OCI-LY1 (cell line): ENCODE measurements at regions not wholly inside any gene's neighbourhood (a gene's known extent, or its start where the extent isn't known, plus 50 kb on each side); places are given as distances from the start of the nearest gene placed in this dataset.

Experiments
- H2AFZ ChIP-seq: fragments of 200-600 bp; sonication (generic), shearing (Covaris generic); 2 replicates; pipeline ENCODE4 v1.6.0; 2014; ENCODE audit warnings: antibody characterized with exemption, mild to moderate bottlenecking, low read length
- H3F3A ChIP-seq: fragments of 200-600 bp; sonication (generic), shearing (Covaris generic); 2 replicates; pipeline ENCODE4 v1.6.0; 2014; ENCODE audit warnings: mild to moderate bottlenecking, antibody characterized with exemption, low read length, moderate library complexity; ENCODE audit not compliant: insufficient read depth
- H3K27ac ChIP-seq: fragments of 200-600 bp; sonication (generic); 2 replicates; pipeline ENCODE4 v1.5.1; 2014; ENCODE audit warnings: low read length, mixed run types, mild to moderate bottlenecking, low read depth; ENCODE audit not compliant: poor library complexity, severe bottlenecking
- H3K27me3 ChIP-seq: fragments of 200-600 bp; sonication (generic); 2 replicates; pipeline ENCODE4 v1.6.0; 2014; ENCODE audit warnings: antibody characterized with exemption, mild to moderate bottlenecking, low read length, moderate library complexity; ENCODE audit not compliant: insufficient read depth
- H3K36me3 ChIP-seq: fragments of 200-600 bp; sonication (generic); 2 replicates; pipeline ENCODE4 v1.6.1; 2014; ENCODE audit warnings: mild to moderate bottlenecking, antibody characterized with exemption, low read length, moderate library complexity, mixed read lengths; ENCODE audit not compliant: insufficient read depth
- H3K4me1 ChIP-seq: fragments of 200-600 bp; sonication (generic); 2 replicates; pipeline ENCODE4 v1.5.1; 2014; ENCODE audit warnings: mild to moderate bottlenecking, low read length, moderate library complexity; ENCODE audit not compliant: insufficient read depth, severe bottlenecking
- H3K4me2 ChIP-seq: fragments of 200-600 bp; sonication (generic), shearing (Covaris generic); 2 replicates; pipeline ENCODE4 v1.6.1; 2014; ENCODE audit warnings: low read length
- H3K4me3 ChIP-seq: fragments of 200-600 bp; sonication (generic); 2 replicates; pipeline ENCODE4 v1.5.1; 2014; ENCODE audit warnings: low read length, low read depth, mild to moderate bottlenecking, mixed read lengths; ENCODE audit not compliant: poor library complexity, severe bottlenecking
- H3K79me2 ChIP-seq: fragments of 200-600 bp; shearing (Covaris generic); 2 replicates; pipeline ENCODE4 v1.6.1; 2016; ENCODE audit warnings: mixed run types, low read length, mixed read lengths; ENCODE audit not compliant: insufficient read depth
- H3K9ac ChIP-seq: fragments of 200-600 bp; sonication (generic), shearing (Covaris generic); 2 replicates; pipeline ENCODE4 v1.6.1; 2014; ENCODE audit warnings: mild to moderate bottlenecking, low read length, mixed read lengths
- H3K9me2 ChIP-seq: fragments of 200-600 bp; sonication (generic), shearing (Covaris generic); 2 replicates; pipeline ENCODE4 v1.6.1; 2014; ENCODE audit warnings: low read depth, mild to moderate bottlenecking, low read length, mixed read lengths
- H3K9me3 ChIP-seq: fragments of 200-600 bp; shearing (Covaris generic); 2 replicates; pipeline ENCODE4 v1.6.1; 2014; ENCODE audit warnings: low read length, mixed read lengths
- H4K20me1 ChIP-seq: fragments of 200-600 bp; sonication (generic), shearing (Covaris generic); 2 replicates; pipeline ENCODE4 v1.6.0; 2016; ENCODE audit warnings: mild to moderate bottlenecking, low read length; ENCODE audit not compliant: insufficient read depth
- EZH2 ChIP-seq: fragments of 200-600 bp; sonication (generic), shearing (Covaris generic); IDR thresholded peaks from 2 replicates; pipeline ENCODE4 v1.8.0; 2017; ENCODE audit warnings: borderline replicate concordance, mixed run types, mild to moderate bottlenecking, antibody characterized with exemption, low read length, moderate library complexity, mixed read lengths
- TF ChIP-seq, protein P1 (sequence below): fragments of 200-600 bp; sonication (generic), shearing (Covaris generic); IDR thresholded peaks from 2 replicates; pipeline ENCODE4 v1.5.1; 2017; ENCODE audit warnings: mild to moderate bottlenecking, antibody characterized with exemption, low read length, moderate library complexity, mixed read lengths

DNA sequence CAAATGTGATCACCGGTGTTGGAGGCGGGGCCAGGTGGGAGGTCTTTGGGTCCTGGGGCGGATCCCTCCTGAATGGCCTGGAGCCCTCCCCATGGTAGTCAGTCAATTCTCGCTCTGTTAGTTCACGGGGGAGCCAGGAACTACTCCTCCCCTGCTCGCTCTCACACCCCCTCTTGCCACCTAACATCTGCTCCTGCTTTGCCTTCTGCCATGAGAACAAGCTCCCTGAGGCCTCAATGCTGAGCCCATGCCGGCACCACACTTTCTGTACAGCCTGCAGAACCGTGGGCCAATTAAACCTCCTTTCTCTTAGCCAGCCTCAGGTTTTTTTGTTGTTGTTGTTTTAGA lies 135.7 kb downstream of the SHANK2 start:
- Histone ChIP-seq H3K36me3 (no peaks in the 10 kb centered on the region), H4K20me1 (no peaks in the 10 kb centered on the region), H3K9me2 (no peaks in the 10 kb centered on the region), H3K4me1 (no peaks in the 10 kb centered on the region), H3K9ac (no peak overlapping the region), H3K27ac (no peak overlapping the region), H2AFZ (no peak overlapping the region), H3K27me3 (no peaks in the 10 kb centered on the region; the same call in 1 of the 2 replicates), H3F3A (no peaks in the 10 kb centered on the region), H3K4me2 (no peak overlapping the region), H3K9me3 (no peaks in the 10 kb centered on the region), H3K79me2 (no peaks in the 10 kb centered on the region), H3K4me3 (no peak overlapping the region)
- TF ChIP-seq, protein P1, sequence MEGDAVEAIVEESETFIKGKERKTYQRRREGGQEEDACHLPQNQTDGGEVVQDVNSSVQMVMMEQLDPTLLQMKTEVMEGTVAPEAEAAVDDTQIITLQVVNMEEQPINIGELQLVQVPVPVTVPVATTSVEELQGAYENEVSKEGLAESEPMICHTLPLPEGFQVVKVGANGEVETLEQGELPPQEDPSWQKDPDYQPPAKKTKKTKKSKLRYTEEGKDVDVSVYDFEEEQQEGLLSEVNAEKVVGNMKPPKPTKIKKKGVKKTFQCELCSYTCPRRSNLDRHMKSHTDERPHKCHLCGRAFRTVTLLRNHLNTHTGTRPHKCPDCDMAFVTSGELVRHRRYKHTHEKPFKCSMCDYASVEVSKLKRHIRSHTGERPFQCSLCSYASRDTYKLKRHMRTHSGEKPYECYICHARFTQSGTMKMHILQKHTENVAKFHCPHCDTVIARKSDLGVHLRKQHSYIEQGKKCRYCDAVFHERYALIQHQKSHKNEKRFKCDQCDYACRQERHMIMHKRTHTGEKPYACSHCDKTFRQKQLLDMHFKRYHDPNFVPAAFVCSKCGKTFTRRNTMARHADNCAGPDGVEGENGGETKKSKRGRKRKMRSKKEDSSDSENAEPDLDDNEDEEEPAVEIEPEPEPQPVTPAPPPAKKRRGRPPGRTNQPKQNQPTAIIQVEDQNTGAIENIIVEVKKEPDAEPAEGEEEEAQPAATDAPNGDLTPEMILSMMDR = no peak
- no peak for TF ChIP-seq EZH2

GRCh38 chr11:71115770-71116692 lies 136.3 kb downstream of the SHANK2 start:
- Histone ChIP-seq H3K36me3 (no peaks in the 10 kb centered on the region), H3K4me2 (no peak overlapping the region)
- TF ChIP-seq EZH2 = no peak
- TF ChIP-seq, protein P1 = no peak

DNA sequence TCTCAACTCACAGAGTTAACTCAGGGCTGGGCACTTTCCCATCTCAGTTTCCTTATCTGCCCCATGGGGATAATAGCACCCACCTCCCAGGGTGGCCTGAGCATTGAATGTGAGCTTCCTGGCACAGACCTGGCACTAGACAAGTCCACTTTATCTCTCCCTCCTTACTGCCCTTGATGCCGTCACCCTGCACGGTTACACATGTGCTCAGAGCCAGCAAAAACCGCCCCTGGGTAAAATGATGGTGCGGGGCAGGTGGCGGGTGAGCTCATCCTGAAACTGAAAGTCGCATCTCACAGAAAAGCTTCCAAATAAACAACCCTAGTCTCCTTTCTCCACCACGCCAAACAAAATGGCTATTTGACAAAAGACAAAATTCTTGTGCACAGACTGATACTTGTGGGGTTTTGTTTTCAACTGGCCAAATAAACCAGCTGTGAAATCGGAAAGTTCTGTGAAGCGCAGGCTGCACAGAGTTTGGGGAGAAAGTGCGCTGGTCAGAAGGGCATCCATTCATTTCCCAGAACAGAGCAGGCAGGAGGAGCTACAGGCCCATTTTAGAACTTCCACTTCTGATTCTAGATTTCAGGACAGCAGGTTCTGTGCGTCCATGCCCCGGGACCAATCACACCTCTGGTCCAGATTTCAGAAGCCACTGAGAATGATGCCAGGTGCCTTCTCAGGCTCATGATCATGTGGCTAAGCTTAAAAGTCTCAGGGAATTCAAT lies 138.1 kb downstream of the SHANK2 start:
- H3K4me1 ChIP-seq = no peaks in the 10 kb centered on the region
- no peak for TF ChIP-seq EZH2
- TF ChIP-seq, protein P1 = no peak
- H4K20me1 ChIP-seq = no peaks in the 10 kb centered on the region
- H3K27me3 ChIP-seq = no peaks in the 10 kb centered on the region; the same call in 1 of the 2 replicates
- H3K4me2 ChIP-seq = no peak overlapping the region
- H3F3A ChIP-seq = no peaks in the 10 kb centered on the region
- H3K9me3 ChIP-seq = no peaks in the 10 kb centered on the region
- H3K9me2 ChIP-seq = no peaks in the 10 kb centered on the region
- H2AFZ ChIP-seq = no peak overlapping the region
- no peaks in the 10 kb centered on the region for H3K36me3 ChIP-seq
- no peak overlapping the region for H3K27ac ChIP-seq
- H3K4me3 ChIP-seq = no peak overlapping the region
- H3K79me2 ChIP-seq = no peaks in the 10 kb centered on the region
- no peak overlapping the region for H3K9ac ChIP-seq

More at GRCh38 chr11:71115770-71116692, 136.3 kb downstream of the SHANK2 start:
- no peak overlapping the region for H3K9ac ChIP-seq
- H3K9me3 ChIP-seq = no peaks in the 10 kb centered on the region
- no peaks in the 10 kb centered on the region for H3K79me2 ChIP-seq
- no peak overlapping the region for H3K27ac ChIP-seq
- no peaks in the 10 kb centered on the region for H3K4me1 ChIP-seq
- no peaks in the 10 kb centered on the region for H3F3A ChIP-seq
- no peaks in the 10 kb centered on the region for H4K20me1 ChIP-seq
- no peak overlapping the region for H2AFZ ChIP-seq
- no peaks in the 10 kb centered on the region; the same call in 1 of the 2 replicates for H3K27me3 ChIP-seq
- no peaks in the 10 kb centered on the region for H3K9me2 ChIP-seq
- H3K4me3 ChIP-seq = no peak overlapping the region
